Loucy (cell line): ENCODE measurements at regions not wholly inside any gene's neighbourhood (a gene's known extent, or its start where the extent isn't known, plus 50 kb on each side); places are given as distances from the start of the nearest gene placed in this dataset.

ENCODE experiments used
- H2AFZ ChIP-seq: fragments of 200-600 bp; sonication (generic); 2 replicates; pipeline ENCODE4 v1.6.0; 2016; ENCODE audit warnings: antibody characterized with exemption, mild to moderate bottlenecking, low read length, moderate library complexity
- H3F3A ChIP-seq: fragments of 200-600 bp; 2 replicates; pipeline ENCODE4 v1.6.0; 2016; ENCODE audit warnings: antibody characterized with exemption, low read depth, mild to moderate bottlenecking
- H3K27me3 ChIP-seq: fragments of 200-600 bp; sonication (generic); 2 replicates; pipeline ENCODE4 v1.6.1; 2014; ENCODE audit warnings: low read length, mild to moderate bottlenecking; ENCODE audit not compliant: insufficient read depth, poor library complexity, severe bottlenecking
- H3K36me3 ChIP-seq: fragments of 200-600 bp; sonication (generic); 2 replicates; pipeline ENCODE4 v1.6.1; 2016; ENCODE audit warnings: low read length; ENCODE audit not compliant: insufficient read depth
- H3K4me1 ChIP-seq: fragments of 200-600 bp; sonication (generic); 2 replicates; pipeline ENCODE4 v1.5.1; 2014; ENCODE audit warnings: low read length, mild to moderate bottlenecking; ENCODE audit not compliant: insufficient read depth, poor library complexity, severe bottlenecking
- H3K4me2 ChIP-seq: fragments of 200-600 bp; sonication (generic); 2 replicates; pipeline ENCODE4 v1.6.0; 2014; ENCODE audit warnings: antibody characterized with exemption, low read length, low read depth, mild to moderate bottlenecking; ENCODE audit not compliant: poor library complexity, severe bottlenecking
- H3K4me3 ChIP-seq: fragments of 200-600 bp; sonication (generic); 2 replicates; pipeline ENCODE4 v1.5.1; 2014; ENCODE audit warnings: low read length, mild to moderate bottlenecking, mixed read lengths; ENCODE audit not compliant: poor library complexity, severe bottlenecking
- H3K79me2 ChIP-seq: fragments of 200-600 bp; sonication (generic); 2 replicates; pipeline ENCODE4 v1.6.1; 2014; ENCODE audit warnings: low read length; ENCODE audit not compliant: insufficient read depth
- H3K9ac ChIP-seq: fragments of 200-600 bp; sonication (generic); 2 replicates; pipeline ENCODE4 v1.6.0; 2014; ENCODE audit warnings: mild to moderate bottlenecking, low read depth, low read length, moderate library complexity; ENCODE audit not compliant: poor library complexity, severe bottlenecking
- H3K9me2 ChIP-seq: fragments of 200-600 bp; sonication (generic); replicated peaks from 2 replicates; pipeline ENCODE4 v1.6.1; 2016; ENCODE audit warnings: low read depth, low read length, mixed read lengths
- H3K9me3 ChIP-seq: fragments of 200-600 bp; sonication (generic); 2 replicates; pipeline ENCODE4 v1.6.1; 2014; ENCODE audit warnings: mild to moderate bottlenecking, antibody characterized with exemption, low read length, low read depth; ENCODE audit not compliant: insufficient read depth
- H4K20me1 ChIP-seq: fragments of 200-600 bp; sonication (generic); 2 replicates; pipeline ENCODE4 v1.6.0; 2014; ENCODE audit warnings: antibody characterized with exemption, low read length, mild to moderate bottlenecking; ENCODE audit not compliant: insufficient read depth, poor library complexity, severe bottlenecking
- CTCF ChIP-seq: fragments of 200-600 bp; sonication (generic); conservative IDR thresholded peaks from 2 replicates; pipeline ENCODE4 v1.5.1; 2014; ENCODE audit warnings: mild to moderate bottlenecking, antibody characterized with exemption, low read length
- EZH2phosphoT487 ChIP-seq: fragments of 200-600 bp; IDR thresholded peaks from 2 replicates; pipeline ENCODE4 v1.6.1; 2018; ENCODE audit warnings: antibody characterized with exemption, mild to moderate bottlenecking, moderate library complexity, borderline replicate concordance

GRCh38 chr14:98062083-98062482 lies 1209.9 kb downstream of the BCL11B start:
- Histone ChIP-seq H3K4me2 (peak overlapping the region; percentile 56), H3K9ac (no peak overlapping the region), H3F3A (no peaks in the 10 kb centered on the region), H3K27me3 (no peaks in the 10 kb centered on the region), H3K4me1 (peaks cover 11% of the 10 kb centered on the region), H2AFZ (peak overlapping the region; percentile 61; the same call in 1 of the 2 replicates), H4K20me1 (no peaks in the 10 kb centered on the region), H3K9me3 (no peaks in the 10 kb centered on the region), H3K36me3 (no peaks in the 10 kb centered on the region), H3K4me3 (peak overlapping the region; percentile 49), H3K79me2 (no peaks in the 10 kb centered on the region), H3K9me2 (no peaks in the 10 kb centered on the region)
- TF ChIP-seq EZH2phosphoT487 (no peak), CTCF (no peak)

- Histone ChIP-seq H2AFZ (peak overlapping the region; percentile 15; the same call in 1 of the 2 replicates), H3K36me3 (no peaks in the 10 kb centered on the region), H3K9me2 (no peaks in the 10 kb centered on the region), H3K4me1 (no peaks in the 10 kb centered on the region), H3K9me3 (no peaks in the 10 kb centered on the region), H3F3A (no peaks in the 10 kb centered on the region), H3K4me3 (no peak overlapping the region), H3K4me2 (no peak overlapping the region), H3K27me3 (no peaks in the 10 kb centered on the region), H4K20me1 (no peaks in the 10 kb centered on the region), H3K9ac (no peak overlapping the region), H3K79me2 (no peaks in the 10 kb centered on the region)
- TF ChIP-seq CTCF (no peak), EZH2phosphoT487 (no peak)
Measured at GRCh38 chr14:98069712-98070171, 1202.3 kb downstream of the BCL11B start.

GRCh38 chr14:98070536-98070935 lies 1201.5 kb downstream of the BCL11B start:
- H3K9me2 ChIP-seq, result no peaks in the 10 kb centered on the region
- no peaks in the 10 kb centered on the region for H3K9me3 ChIP-seq
- H3K79me2 ChIP-seq, result no peaks in the 10 kb centered on the region
- no peaks in the 10 kb centered on the region for H3K36me3 ChIP-seq
- no peak overlapping the region for H3K4me3 ChIP-seq
- H2AFZ ChIP-seq, result no peak overlapping the region
- H3K4me2 ChIP-seq, result no peak overlapping the region
- TF ChIP-seq CTCF (no peak), EZH2phosphoT487 (no peak)
- H3F3A ChIP-seq, result no peaks in the 10 kb centered on the region
- H3K9ac ChIP-seq, result no peak overlapping the region
- no peaks in the 10 kb centered on the region for H3K4me1 ChIP-seq
- H3K27me3 ChIP-seq, result no peaks in the 10 kb centered on the region
- H4K20me1 ChIP-seq, result no peaks in the 10 kb centered on the region
